NCI-H1092 treated with DMSO at 0.1 percent for 48 hours (cell line): ENCODE measurements at regions not wholly inside any gene's neighbourhood (a gene's known extent, or its start where the extent isn't known, plus 50 kb on each side); places are given as distances from the start of the nearest gene placed in this dataset.

Experiments
- DNase-seq: peaks from one replicate; lab custom pipeline; 2025; lab: John Stamatoyannopoulos, UW

GRCh38 chr2:14272396-14273075, 360.0 kb upstream of the LRATD1 start:
- DNase-seq, result no peak

GRCh38 chr2:14273650-14274049, 358.9 kb upstream of the LRATD1 start:
- DNase-seq, result no peak

- DNase-seq, result no peak
Measured at GRCh38 chr2:14284244-14284643, 348.3 kb upstream of the LRATD1 start.

GRCh38 chr2:14285812-14286211, 346.7 kb upstream of the LRATD1 start:
- no peak for DNase-seq

- no peak for DNase-seq
Measured at GRCh38 chr2:14288016-14288415, 344.5 kb upstream of the LRATD1 start.

- no peak for DNase-seq
Measured at GRCh38 chr2:14292964-14293363, 339.6 kb upstream of the LRATD1 start.

- no peak for DNase-seq
Measured at GRCh38 chr2:14297340-14297739, 335.2 kb upstream of the LRATD1 start.

GRCh38 chr2:14297906-14298305, 334.6 kb upstream of the LRATD1 start:
- DNase-seq, result no peak

GRCh38 chr2:14301331-14301730, 331.2 kb upstream of the LRATD1 start:
- DNase-seq, result no peak

- no peak for DNase-seq
Measured at GRCh38 chr2:14303366-14304115, 329.0 kb upstream of the LRATD1 start.

- DNase-seq, result no peak
Measured at GRCh38 chr2:14304326-14304725, 328.2 kb upstream of the LRATD1 start.

- DNase-seq, result no peak
Measured at GRCh38 chr2:14306268-14306861, 326.2 kb upstream of the LRATD1 start.

GRCh38 chr2:14313341-14313740, 319.2 kb upstream of the LRATD1 start:
- DNase-seq, result no peak

GRCh38 chr2:14316594-14316993, 315.9 kb upstream of the LRATD1 start:
- DNase-seq, result no peak

GRCh38 chr2:14321357-14321756, 311.2 kb upstream of the LRATD1 start:
- no peak for DNase-seq

- no peak for DNase-seq
Measured at GRCh38 chr2:14322306-14322705, 310.2 kb upstream of the LRATD1 start.

GRCh38 chr2:14324308-14324707, 308.2 kb upstream of the LRATD1 start:
- DNase-seq, result no peak

- DNase-seq, result no peak
Measured at GRCh38 chr2:14330884-14331283, 301.6 kb upstream of the LRATD1 start.

- DNase-seq, result no peak
Measured at GRCh38 chr2:14336759-14337382, 295.6 kb upstream of the LRATD1 start.

- no peak for DNase-seq
Measured at GRCh38 chr2:14340703-14341102, 291.8 kb upstream of the LRATD1 start.

- DNase-seq, result no peak
Measured at GRCh38 chr2:14342313-14342712, 290.2 kb upstream of the LRATD1 start.

GRCh38 chr2:14344355-14344754, 288.2 kb upstream of the LRATD1 start:
- DNase-seq, result no peak

GRCh38 chr2:14348247-14348646, 284.3 kb upstream of the LRATD1 start:
- no peak for DNase-seq
